DOHH2 (cell line): ENCODE measurements at regions not wholly inside any gene's neighbourhood (a gene's known extent, or its start where the extent isn't known, plus 50 kb on each side); places are given as distances from the start of the nearest gene placed in this dataset.

Source experiments
- H3F3A ChIP-seq: fragments of 200-600 bp; sonication (generic), shearing (Covaris generic); 2 replicates; pipeline ENCODE4 v1.6.0; 2016; ENCODE audit warnings: antibody characterized with exemption, mild to moderate bottlenecking; ENCODE audit not compliant: control insufficient read depth, insufficient read depth
- H3K27ac ChIP-seq: fragments of 200-600 bp; sonication (generic); 2 replicates; pipeline ENCODE4 v1.5.1; 2014; ENCODE audit warnings: low read depth, mild to moderate bottlenecking, low read length, moderate library complexity
- H3K27me3 ChIP-seq: fragments of 200-600 bp; sonication (generic); 2 replicates; pipeline ENCODE4 v1.6.1; 2014; ENCODE audit warnings: mild to moderate bottlenecking, low read length, mixed read lengths; ENCODE audit not compliant: control insufficient read depth
- H3K36me3 ChIP-seq: fragments of 200-600 bp; sonication (generic); 2 replicates; pipeline ENCODE4 v1.6.1; 2014; ENCODE audit warnings: mild to moderate bottlenecking, low read length, moderate library complexity, mixed read lengths; ENCODE audit not compliant: control insufficient read depth
- H3K4me1 ChIP-seq: fragments of 200-600 bp; sonication (generic); 2 replicates; pipeline ENCODE4 v1.6.1; 2014; ENCODE audit warnings: mild to moderate bottlenecking, low read length, mixed read lengths; ENCODE audit not compliant: control insufficient read depth
- H3K4me2 ChIP-seq: fragments of 200-600 bp; sonication (generic); 2 replicates; pipeline ENCODE4 v1.6.0; 2014; ENCODE audit warnings: mild to moderate bottlenecking, low read length, moderate library complexity
- H3K4me3 ChIP-seq: fragments of 200-600 bp; sonication (generic); 2 replicates; pipeline ENCODE4 v1.5.1; 2014; ENCODE audit warnings: mild to moderate bottlenecking, low read length, mixed read lengths
- H3K79me2 ChIP-seq: fragments of 200-600 bp; sonication (generic); 2 replicates; pipeline ENCODE4 v1.6.1; 2014; ENCODE audit warnings: mild to moderate bottlenecking, low read length, mixed read lengths; ENCODE audit not compliant: control insufficient read depth
- H3K9me2 ChIP-seq: fragments of 200-600 bp; sonication (generic); replicated peaks from 2 replicates; pipeline ENCODE4 v1.6.1; 2014; ENCODE audit warnings: mild to moderate bottlenecking, low read length, mixed read lengths; ENCODE audit not compliant: control insufficient read depth
- H3K9me3 ChIP-seq: fragments of 200-600 bp; sonication (generic); 2 replicates; pipeline ENCODE4 v1.6.1; 2014; ENCODE audit warnings: antibody characterized with exemption, low read length, mixed read lengths; ENCODE audit not compliant: control insufficient read depth, insufficient read depth
- H4K20me1 ChIP-seq: fragments of 200-600 bp; sonication (generic); 2 replicates; pipeline ENCODE4 v1.6.0; 2014; ENCODE audit warnings: low read depth, mild to moderate bottlenecking, antibody characterized with exemption, low read length, moderate library complexity; ENCODE audit not compliant: control insufficient read depth, insufficient read depth
- CTCF ChIP-seq: fragments of 200-600 bp; sonication (generic); IDR thresholded peaks from one replicate; pipeline ENCODE4 v1.5.1; 2014; ENCODE audit warnings: antibody characterized with exemption, mild to moderate bottlenecking, low read depth, low read length; ENCODE audit not compliant: poor library complexity, severe bottlenecking

DNA sequence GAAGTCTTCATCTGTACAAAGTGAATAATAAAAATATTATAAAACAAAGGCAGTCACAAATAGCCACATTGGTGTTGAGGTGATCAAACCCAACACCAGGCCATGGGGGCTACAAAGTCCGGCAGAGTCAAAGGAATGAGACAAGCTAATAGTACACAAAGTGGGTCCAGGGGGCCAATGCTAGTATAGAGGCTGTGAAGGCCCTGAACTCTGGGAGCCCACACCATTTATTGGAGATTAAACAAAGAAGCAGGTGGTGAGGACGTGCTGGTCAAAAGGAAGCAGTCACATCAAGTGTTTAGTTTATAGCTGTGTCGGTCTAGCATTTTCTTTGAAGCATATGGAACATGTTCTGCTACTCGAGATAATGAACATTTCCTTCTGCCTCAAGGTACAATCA, 58.6 kb upstream of the CCT8L2 start:
- H4K20me1 ChIP-seq, result no peaks in the 10 kb centered on the region
- H3K27me3 ChIP-seq, result no peaks in the 10 kb centered on the region
- no peak overlapping the region for H3K27ac ChIP-seq
- H3K4me3 ChIP-seq, result no peak overlapping the region
- H3K79me2 ChIP-seq, result no peaks in the 10 kb centered on the region
- no peaks in the 10 kb centered on the region for H3K36me3 ChIP-seq
- no peak overlapping the region for H3K4me2 ChIP-seq
- no peak for TF ChIP-seq CTCF
- H3F3A ChIP-seq, result no peaks in the 10 kb centered on the region
- no peaks in the 10 kb centered on the region for H3K9me3 ChIP-seq
- no peaks in the 10 kb centered on the region for H3K4me1 ChIP-seq
- H3K9me2 ChIP-seq, result no peaks in the 10 kb centered on the region
